SW 1271 (cell line): ENCODE measurements at regions not wholly inside any gene's neighbourhood (a gene's known extent, or its start where the extent isn't known, plus 50 kb on each side); places are given as distances from the start of the nearest gene placed in this dataset.

Experiments
- DNase-seq, 2 experiments: peaks; one replicate each; lab custom pipeline; 2025; lab: John Stamatoyannopoulos, UW

DNA sequence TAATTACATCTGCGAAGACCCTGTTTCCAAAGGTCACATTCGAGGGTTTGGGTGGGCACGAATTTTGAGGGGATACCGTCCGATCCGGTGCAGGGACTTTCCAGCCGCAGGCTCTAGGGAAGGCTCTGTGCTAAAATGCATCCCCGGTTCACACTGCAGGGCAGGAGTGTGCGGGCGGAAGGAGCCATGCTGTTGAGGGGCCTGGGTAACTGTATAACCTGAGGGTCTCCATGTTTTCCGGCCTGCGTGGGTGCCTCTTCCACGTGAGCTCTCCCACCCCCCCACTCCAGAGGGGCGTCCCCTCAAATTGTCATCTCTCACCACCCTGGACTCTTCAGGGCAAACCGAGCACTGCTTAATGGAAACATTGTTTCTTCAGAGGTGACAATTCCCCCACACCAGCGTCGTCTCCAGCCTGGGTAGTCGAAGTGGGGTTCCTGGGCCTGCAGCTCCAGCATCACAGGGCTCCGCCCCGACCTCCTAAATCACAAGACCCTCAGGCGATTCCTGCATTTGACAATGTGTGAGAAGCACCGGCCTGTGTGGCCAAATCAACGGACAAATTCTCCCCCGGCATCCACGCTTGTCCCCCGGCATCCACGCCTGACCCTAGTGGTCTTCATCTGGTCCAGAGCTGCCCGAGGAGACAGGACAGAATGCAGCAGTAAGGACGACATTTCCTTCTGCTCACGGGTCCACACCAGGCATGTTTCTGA is 51.2 kb downstream of the FOXL3 start:
- DNase-seq, result no peak

DNA sequence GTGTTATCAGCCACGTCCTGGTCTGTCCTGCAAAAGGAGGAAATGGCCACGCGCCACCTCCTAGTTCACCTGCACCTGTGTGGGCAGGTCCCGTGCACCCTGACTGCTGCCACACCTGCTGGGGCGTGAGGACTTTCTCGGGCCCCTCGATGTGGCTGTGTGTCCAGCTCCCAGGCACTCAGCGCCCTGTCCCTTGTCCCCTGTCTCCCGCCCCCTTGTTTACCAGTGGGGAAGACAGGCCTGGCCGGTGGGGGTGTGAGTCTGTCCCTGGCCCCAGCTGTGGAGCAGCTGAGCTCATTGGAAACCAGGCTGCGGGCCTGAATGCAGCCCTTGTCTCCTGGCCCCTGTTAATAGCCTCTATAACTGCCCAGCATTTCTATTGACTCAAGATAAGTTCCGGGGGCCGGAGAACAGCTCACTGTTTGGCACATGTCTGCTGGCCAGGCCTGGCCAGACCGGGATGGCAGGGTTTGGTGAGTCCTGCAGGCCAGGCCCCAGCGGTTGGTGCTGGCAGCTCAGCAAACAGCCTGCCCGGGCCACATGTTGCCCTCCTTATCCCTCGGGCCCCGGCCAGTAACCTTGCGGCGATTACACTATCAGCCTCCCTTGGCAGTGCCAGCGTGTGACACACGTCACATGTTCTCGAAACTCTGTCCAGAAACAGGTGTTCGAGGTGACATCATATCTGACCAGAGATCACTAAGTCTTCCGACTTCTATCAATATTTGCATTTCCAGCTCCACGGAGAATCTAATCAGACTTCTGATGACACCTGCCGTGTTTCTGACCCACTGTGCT is 52.1 kb downstream of the FOXL3 start:
- DNase-seq, result no peak

DNA sequence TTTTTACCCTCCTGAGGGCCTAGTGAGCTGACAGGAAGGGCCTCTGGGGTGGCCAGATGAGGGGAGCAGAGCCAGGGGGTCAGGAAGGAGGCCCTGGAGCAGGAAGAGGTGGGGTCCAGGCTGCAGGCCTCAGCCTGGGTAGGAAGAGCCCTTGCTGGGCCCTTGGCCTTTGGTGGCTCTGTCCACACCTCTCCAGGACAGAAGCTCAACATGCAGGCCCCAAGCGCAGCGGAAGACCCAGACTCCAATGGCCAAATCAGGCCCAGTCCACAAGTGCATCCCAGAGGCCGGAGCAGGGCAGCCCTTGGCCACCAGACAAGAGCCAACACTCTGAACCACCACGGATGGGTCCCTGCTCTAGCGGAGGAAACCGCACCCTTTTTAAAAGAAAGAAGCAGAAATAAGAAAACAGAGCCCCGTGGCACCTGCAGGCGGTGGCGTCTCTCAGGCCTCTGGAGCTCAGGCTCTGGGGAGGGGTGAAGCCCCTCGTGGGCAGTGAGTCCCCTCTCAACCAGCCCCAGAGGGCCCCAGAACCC is 52.8 kb downstream of the FOXL3 start:
- no peak for DNase-seq

DNA sequence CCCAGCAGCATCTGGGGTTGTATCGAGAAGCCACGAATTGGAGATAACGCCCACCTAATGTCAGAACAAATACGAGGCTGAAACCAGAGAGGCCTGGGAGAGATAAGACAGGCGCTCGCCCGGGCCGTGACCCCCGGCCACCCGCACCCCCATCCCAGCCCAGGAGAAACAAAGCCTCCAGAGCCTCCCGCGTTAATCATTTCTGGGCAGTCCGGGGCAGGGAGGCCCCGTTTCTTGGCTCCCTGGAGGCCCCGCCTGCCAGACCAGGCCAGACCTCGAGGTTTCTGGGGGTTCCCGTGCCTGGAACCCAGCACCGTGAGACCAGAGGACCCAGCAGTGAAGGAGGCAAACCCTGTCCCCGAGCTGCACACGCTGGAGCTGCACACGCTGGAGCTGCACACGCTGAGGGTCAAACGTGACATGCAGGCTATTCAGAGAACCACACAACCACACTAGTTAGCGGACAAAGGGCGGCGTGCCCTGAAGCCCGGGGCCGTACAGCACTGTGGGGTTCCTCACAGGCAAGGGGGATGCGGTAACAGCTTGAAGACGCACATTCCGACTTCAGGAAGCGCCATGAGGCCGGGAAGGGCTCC is 53.4 kb downstream of the FOXL3 start:
- DNase-seq, result no peak

DNA sequence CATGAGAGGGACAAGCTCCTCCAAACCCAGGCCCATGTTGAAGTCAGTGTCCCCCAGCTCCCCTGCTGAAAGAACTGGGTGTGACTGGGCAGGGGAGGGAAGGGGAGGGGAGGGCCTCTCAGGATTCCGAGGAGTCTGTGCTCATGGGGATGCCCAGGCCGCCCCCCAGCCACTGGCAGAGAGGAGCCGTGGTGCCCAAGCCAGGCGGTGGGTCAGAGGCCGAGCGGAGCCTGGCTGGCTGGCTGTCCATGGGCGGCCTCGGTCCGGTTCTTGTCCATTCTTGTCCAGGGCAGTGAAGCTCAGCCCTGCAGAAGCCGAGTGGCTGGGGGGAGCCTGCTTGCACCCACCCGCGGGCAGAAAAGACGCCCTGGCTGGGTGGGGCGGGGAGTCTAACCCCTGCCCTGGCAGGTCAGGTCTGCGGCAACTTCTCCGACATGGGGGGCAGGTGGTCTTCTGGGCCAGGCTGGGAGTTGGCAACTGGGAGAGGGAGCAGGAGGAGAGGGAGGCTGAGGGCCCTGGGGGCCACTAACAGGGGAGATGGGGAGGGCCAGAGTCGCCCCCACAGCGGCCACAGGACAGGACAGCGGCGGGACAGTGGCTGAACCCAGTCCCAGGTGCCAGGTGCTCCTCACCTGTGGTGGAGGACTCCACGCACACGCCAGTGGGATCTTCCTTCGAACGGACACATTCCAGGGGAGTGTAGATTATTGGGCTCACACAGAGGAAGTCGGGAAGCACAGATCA is 54.1 kb downstream of the FOXL3 start:
- DNase-seq, result no peak

DNA sequence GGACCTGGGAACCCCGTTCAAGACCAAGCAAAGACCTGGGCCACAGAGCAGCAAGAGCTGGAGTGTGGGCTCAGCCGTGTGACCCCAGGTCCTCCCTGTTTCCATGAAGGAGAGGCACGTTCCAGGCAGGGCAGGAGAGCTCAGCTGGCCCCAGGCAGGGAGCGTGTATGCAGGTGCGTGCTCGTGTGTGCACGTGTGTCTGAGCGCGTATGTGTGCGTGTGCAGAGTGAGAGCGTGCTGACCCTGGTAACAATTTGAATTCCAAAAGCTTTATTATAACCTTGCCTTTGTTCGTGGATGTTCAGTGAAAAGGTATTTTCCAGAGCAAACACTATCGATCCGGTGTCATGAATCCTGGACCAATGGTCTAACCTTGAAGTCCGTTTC is 54.6 kb downstream of the FOXL3 start:
- DNase-seq, result no peak

DNA sequence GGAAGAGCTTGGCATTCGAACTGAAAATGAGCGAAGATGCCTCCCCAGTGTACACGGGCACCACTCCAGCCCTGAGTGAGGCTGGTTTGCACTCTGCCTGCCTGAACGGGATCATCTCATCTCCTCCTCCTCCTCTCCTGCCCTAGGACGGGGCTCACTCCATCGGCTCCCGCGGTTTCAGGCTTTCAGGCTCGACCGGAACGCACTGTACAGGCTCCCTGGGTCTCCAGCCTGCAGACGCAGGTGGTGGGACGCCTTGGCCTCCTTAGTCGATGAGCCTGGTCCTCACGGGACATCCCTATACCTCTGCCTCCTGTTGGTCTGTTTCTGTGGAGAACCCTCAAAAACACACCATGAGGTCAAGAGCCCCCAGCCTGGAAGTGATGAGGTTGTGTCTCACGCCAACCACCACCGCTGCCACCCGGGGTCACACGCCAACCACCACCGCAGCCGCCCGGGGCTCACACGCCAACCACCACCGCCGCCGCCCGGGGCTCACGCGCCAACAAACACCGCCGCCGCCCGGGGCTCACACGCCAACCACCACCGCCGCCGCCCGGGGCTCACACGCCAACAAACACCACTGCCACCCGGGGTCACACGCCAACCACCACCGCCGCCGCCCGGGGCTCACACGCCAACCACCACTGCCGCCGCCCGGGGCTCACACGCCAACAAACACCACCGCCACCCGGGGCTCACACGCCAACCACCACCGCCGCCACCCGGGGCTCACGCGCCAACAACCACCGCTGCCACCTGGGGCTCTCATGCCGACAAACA is 56.3 kb downstream of the FOXL3 start:
- no peak for DNase-seq

DNA sequence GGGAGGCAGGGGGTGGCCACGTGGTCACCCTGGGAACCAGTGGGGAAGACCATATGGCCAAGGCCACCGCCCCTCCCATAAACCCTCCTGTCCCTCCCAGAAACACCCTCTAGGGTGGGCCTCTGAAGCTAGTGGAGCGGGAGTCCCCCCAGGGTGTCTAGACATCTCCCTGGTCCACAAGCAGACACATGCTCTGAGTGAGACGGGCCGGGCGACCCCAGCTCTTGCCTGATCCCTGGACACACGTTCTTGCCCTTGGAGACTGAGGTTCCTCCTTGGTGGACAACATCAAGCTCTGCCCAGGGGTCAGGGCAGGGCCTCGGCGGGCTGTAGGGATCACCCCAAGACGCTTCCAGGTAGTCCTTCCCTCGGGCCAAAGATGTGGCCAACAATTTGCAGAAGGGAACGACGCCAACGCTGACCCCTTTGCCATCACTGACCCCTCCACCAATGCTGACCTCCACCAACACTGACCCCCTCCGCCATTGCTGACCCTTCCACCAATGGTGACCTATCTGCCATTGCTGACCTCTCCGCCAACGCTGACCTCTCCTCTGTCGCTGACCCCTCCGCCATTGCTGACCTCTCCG is 57.1 kb downstream of the FOXL3 start:
- no peak for DNase-seq

DNA sequence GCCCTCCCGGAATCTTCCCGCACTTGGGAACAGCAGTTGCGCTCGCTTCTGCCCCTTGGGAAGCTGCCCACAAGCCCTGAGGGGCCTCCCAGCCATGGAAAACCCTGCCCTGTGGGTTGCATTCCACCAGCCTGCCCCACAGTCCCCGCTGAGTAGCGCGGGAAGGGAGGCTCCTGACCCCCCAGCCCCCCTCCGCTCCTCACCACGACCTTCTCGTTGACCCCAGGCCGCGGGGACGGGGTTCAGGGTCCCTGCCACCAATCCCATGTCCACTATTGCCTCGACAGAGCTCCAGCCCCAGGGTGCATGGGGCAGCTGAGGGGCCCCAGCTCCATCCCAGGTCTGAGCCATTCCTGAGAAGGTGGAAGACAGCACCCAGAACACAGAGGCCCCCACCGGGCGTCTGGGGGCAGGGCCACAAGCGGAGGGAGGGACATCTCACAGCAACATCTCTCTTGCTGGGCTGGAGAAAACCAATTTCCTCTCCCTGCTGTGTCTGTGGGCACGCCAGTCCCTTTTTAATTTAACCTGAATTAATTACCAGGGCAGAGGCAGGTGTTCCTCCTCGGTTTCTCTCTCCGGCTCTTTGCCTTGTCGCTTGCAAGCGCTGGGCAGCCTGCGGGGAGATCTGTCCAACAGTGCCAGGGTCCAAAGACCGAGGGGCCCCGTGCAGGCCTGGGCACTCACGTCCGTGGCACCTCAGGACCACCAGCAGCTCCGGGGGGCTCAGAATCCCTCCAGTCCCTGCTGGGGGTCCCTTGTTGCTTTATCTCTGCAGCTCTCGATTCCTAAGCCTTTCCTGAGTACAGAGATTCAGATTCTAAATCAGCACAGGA is 57.9 kb downstream of the FOXL3 start:
- no peak for DNase-seq

DNA sequence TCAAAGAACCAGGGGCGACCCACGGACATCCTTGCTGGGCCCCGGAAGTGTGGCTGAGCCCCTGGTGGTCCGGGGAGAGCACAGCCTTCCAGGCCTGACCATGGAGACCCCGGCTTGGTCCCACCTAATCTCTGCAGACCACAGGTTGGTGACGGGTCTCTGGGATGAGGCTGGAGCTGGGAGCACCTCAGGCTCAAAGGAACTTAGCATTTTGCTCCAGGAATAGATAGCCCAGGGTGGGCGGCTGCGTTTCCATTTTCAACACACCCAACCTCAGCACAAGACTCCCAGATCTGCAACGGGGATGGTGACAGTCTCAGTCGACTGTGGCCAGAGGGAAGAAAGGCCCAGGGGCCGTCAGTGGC is 58.5 kb downstream of the FOXL3 start:
- no peak for DNase-seq

DNA sequence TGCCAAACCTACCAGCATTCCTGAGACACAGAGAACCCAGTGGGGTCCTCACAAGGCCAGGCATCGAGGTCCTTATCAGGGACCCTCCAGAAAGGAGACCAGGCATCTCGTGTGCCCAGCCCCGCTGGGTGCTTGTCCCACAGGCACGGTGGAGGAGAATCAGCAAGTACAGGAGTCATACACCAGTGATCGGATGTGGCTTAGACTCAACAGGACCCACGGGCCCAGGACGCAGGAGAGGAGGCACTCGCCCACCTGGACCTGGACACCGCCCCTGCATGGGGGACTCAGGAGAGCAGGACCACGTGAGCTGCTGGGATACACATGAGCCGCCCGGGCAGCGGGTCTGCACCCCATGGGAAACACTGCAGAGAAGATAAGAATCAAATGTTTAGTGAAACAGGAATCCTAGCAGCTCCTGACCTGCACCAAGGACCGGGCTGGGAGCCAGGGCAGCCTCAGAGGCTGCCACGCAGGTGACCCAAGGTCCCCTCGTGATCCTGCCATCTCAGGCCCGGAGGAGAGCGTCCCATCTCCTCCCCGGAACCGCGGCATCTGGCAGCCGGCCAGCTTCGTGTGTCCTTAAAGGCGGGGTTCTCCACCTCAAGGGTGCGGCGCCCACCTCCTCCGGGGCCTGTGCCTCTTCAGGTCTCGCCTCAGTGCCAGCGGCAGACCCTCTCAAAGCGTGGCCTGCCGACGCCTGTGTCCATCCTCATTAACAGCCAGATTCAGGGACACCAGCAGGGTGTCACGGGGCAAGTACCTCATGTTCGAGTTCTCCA is 59.2 kb downstream of the FOXL3 start:
- DNase-seq, result no peak

DNA sequence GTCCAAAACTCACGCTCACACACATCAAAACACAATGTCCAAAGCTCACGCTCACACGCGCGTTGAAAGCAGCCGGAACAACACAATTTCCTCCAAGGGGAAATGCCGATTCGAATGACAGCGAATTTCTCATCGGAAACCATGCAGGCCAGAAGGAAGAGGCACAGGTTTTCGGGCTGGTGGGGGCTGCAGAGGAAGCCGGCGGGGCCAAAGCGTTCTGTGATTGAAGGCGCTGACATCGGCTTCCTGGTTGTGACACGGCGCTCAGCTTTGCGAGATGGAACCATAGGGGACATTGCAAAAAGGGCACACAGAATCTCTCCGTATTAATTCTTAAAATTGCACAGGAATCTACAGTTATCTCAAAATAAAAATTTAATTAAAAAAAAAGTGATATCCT is 61.3 kb downstream of the FOXL3 start:
- no peak for DNase-seq

DNA sequence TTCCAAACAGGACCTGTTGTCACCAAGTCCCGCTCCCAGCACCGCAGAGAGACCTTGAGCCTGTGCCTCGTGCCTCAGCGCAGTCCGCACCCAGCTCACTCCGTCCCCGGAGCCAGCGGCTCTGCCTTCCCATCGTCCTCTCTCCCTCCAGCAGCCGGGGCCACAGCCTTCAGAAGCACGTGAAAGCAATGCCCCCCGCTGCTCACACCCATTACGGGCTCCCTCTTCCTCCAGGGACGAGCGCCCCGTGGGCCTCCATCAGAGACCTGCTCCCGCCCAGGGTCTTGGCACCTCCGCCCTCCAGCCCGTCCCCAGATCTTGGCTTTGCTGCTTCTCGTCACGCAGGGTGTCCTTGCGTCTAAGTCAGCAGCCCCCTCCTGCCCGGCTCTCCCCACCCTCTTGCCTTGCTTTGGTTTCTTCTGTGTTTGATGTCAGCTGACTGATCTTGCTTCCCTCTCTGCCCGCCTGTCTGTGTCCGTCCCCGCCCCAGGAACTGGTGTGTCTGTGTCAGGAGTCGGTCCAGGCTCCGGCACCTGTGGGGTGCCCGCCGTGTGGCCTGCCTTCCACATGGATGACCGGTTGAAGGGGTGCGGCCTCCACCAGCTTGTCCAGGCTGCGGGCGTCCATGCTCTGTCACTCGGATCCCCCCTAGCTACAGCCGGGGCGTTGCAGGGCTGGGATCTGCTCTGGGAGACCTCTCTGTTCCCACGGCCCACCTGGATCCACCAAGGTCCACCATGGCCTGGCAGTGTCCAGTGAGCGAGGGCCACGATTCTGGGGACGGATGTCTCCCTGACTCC is 61.9 kb downstream of the FOXL3 start:
- no peak for DNase-seq

DNA sequence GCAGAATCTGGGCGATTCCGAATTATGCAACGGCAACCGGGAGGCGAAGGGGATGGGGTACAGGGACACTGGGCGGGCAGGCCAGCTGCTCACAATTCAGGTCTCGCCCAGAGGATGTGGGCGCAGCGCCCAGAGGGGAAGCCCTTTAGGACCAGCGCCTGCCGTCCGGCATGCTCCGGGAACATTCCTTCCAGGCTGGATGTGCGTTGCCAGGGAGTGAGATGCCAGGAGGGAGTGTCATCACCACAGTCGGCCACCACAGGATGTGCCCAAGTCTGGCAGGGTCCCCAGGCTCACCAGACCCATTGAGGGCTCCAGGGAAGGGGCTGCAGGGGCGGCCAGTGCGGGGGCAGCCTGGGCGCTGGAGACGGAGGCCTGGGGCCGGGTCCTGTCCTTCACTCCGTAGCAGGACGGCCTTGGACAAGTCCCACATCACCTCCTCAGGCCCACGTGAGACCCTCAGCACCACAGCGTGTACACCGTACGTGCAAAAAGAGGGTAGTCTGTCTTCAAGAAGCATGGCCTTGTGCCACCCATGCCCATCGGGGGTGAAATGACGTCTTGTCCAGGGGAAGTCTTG is 63.9 kb downstream of the FOXL3 start:
- DNase-seq, result peak in 1 of 2 experiments; percentile 30

DNA sequence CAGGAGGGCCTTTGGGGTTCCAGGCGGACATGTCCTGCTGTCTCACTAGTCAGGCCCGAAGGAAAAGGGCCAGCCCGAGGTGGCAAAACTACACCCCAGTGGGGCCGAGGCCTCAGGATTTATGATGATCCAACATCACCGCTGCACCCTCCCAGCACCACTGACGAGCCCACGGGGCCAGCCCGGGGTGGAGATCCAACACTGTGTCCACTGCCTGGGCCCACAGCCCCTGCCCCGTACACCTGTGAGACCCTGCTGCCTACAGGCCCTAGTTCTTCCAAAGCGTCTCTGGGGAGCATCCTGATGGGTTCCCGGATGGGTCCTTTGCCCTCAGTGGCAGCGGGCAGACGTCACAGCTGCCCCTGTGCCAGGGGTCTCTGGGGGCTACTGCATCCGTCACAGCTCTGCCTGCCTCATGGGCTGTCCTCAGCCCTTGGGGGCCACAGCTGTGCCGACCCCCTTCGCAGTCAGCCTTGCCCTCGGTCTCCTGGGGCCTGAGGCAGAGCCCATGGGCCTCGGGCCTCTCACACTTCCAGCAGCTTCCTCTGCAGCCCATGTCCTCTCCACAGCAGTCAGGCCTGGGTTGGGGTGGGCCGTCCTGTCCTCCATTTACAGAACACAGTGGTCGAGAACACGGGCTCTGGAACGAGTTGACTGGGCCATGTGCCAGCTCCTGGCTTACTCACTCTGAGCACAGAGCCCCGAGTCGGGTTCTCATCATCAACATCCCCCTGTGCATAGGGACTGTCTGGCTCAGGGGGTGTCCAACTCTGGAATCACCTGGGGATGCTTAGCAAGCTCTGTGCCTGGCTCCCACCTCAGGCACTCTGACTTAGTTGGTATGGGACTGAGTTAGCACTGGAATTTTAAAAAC is 64.9 kb downstream of the FOXL3 start:
- DNase-seq, result no peak

DNA sequence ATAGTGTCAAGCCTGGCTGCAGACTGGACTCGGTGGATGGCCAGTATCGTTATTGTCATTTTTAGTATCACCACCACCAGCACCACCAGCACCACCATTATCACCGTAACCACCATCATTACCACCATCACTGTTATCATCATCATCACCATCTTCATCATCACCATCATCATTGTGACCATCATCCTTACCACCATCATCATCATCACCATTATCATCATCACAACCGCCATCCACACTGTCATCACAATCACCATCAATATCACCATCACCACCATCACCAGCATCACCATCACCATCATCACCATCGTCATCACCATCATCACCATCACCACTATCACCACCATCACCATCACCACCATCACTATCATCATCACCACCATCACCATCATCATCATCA is 65.6 kb downstream of the FOXL3 start:
- no peak for DNase-seq

DNA sequence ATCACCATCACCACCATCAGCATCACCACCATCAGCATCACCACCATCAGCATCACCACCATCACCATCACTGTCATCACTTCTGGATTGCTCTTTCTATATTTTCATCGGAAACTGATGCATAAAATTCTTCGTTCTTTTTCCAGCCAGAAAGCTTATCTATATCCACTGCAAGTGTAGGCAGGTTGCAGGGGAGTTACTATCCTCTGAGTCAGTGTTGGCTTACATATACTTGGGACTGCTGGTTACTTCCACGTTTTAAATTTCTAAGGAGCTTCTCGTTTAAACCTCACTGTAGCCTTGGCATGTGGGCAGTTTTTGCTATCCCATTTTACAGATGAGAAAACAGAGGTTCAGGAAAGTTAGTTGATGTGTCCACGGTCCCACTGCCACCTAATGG is 66.1 kb downstream of the FOXL3 start:
- no peak for DNase-seq
